Upper lobe of left lung (tissue), 4 donors: ENCODE measurements at regions not wholly inside any gene's neighbourhood (a gene's known extent, or its start where the extent isn't known, plus 50 kb on each side); places are given as distances from the start of the nearest gene placed in this dataset.

ENCODE experiments used
- CTCF ChIP-seq, 6 experiments: fragments of 450-650 bp in 4 of 6; fragments of 200-600 bp in 2 of 6; sonication (generic) in 2 of 6; IDR thresholded peaks; one replicate each; pipeline ENCODE4 v1.5.1; 2016 to 2019; ENCODE audit warnings: antibody characterized with exemption in 6 of 6
- EP300 ChIP-seq, 4 donors: sonication (generic); formaldehyde crosslinking; IDR thresholded peaks; one replicate each; pipeline ENCODE4 v1.5.1; 2017; ENCODE audit warnings: antibody characterized with exemption in 4 of 4, control low read depth in 2 of 4
- POLR2AphosphoS5 ChIP-seq, 2 donors: sonication (generic); formaldehyde crosslinking; IDR thresholded peaks; one replicate each; pipeline ENCODE4 v1.5.1; 2017; ENCODE audit warnings: antibody characterized with exemption in 2 of 2

- TF ChIP-seq EP300 (IDR thresholded peaks at IDR 0.05) (no peak), CTCF (IDR thresholded peaks at IDR 0.05) (no peak), POLR2AphosphoS5 (IDR thresholded peaks at IDR 0.05) (no peak)
These were observed 267.1 kb upstream of the WWC1 start for GRCh38 chr5:168024306-168024705.
